ENCODE measurements at regions not wholly inside any gene's neighbourhood (a gene's known extent, or its start where the extent isn't known, plus 50 kb on each side); places are given as distances from the start of the nearest gene placed in this dataset.

- Histone ChIP-seq H3K4me3 (no peak overlapping the region), H3K27me3 (no peaks in the 10 kb centered on the region), H3K36me3 (no peaks in the 10 kb centered on the region), H3K27ac (no peak overlapping the region), H3K9me3 (peaks cover 0 to 11% (median 6%) of the 10 kb centered on the region in 3 donors), H3K4me1 (no peaks in the 10 kb centered on the region)
- TF ChIP-seq, protein P1, sequence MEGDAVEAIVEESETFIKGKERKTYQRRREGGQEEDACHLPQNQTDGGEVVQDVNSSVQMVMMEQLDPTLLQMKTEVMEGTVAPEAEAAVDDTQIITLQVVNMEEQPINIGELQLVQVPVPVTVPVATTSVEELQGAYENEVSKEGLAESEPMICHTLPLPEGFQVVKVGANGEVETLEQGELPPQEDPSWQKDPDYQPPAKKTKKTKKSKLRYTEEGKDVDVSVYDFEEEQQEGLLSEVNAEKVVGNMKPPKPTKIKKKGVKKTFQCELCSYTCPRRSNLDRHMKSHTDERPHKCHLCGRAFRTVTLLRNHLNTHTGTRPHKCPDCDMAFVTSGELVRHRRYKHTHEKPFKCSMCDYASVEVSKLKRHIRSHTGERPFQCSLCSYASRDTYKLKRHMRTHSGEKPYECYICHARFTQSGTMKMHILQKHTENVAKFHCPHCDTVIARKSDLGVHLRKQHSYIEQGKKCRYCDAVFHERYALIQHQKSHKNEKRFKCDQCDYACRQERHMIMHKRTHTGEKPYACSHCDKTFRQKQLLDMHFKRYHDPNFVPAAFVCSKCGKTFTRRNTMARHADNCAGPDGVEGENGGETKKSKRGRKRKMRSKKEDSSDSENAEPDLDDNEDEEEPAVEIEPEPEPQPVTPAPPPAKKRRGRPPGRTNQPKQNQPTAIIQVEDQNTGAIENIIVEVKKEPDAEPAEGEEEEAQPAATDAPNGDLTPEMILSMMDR (IDR thresholded peaks at IDR 0.05), result no peak
- TF ChIP-seq POLR2A (IDR thresholded peaks at IDR 0.05), result no peak
- DNase-seq, result no peak
- intact Hi-C loops (cut with DNase I), result no loop called here
- WGBS, 2 donors, result 55 to 80% methylated on average over 1 to 5 of the region's 5 CpGs
These were observed 226.4 kb upstream of the MYT1L start for GRCh38 chr2:2557475-2557874.

DNA sequence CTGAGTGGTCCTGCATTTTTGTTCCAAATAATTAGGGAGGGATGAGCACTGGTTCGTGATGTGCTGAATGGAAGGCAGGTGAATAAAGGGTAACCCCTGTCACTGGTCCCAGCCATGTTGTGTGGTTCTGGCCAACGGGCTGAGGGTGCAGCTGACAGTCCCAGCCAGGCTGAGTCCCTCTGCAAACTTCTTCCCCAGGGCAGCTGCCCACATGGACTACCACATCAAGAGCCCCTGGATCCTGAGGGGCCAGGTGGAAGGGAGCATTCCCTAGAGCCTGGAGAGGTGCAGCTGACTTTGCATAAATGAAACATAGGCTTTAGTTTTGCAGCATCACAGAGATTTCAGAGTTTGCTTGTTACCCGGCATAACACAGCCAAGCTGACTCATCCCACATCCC lies 219.8 kb upstream of the MYT1L start:
- no peak for TF ChIP-seq POLR2A (IDR thresholded peaks at IDR 0.05)
- TF ChIP-seq, protein P1 (IDR thresholded peaks at IDR 0.05), result no peak
- no peak overlapping the region for H3K4me3 ChIP-seq
- 40 to 64% methylated on average over 2 to 3 of the region's 3 CpGs for WGBS, 2 donors
- H3K27ac ChIP-seq, result no peak overlapping the region
- intact Hi-C loops (cut with DNase I), result no loop called here
- no peaks in the 10 kb centered on the region for H3K27me3 ChIP-seq
- no peak for DNase-seq
- H3K9me3 ChIP-seq, result peaks cover 0 to 16% (median 11%) of the 10 kb centered on the region in 3 donors
- H3K36me3 ChIP-seq, result no peaks in the 10 kb centered on the region
- no peaks in the 10 kb centered on the region for H3K4me1 ChIP-seq

DNA sequence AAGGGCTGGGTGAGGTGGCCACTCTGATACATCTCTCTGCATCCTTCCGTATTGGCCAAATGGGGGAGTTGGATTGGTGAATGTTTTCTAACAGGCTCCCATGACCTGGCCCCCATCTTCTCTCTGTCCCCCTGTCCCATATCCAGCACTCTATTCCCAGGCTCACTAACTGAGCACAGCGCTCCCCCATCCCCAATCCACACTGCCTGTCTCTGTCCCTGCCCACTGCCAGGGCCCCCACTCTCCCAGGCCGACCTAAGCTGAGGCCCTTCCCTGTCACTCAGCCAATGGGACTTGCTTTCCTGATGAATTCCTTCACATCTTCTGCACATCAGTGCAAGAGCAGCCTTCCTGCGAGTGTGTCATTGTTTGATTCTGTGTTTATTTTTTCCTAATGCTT lies 216.8 kb upstream of the MYT1L start:
- TF ChIP-seq POLR2A (IDR thresholded peaks at IDR 0.05), result no peak
- TF ChIP-seq, protein P1 (IDR thresholded peaks at IDR 0.05), result no peak
- no peak for DNase-seq
- H3K27ac ChIP-seq, result no peak overlapping the region
- WGBS, 2 donors, result 48 to 54% methylated on average over 3 to 4 of the region's 4 CpGs
- H3K4me1 ChIP-seq, result no peaks in the 10 kb centered on the region
- H3K36me3 ChIP-seq, result no peaks in the 10 kb centered on the region
- H3K4me3 ChIP-seq, result no peak overlapping the region
- intact Hi-C loops (cut with DNase I), result no loop called here
- no peaks in the 10 kb centered on the region for H3K27me3 ChIP-seq
- peaks cover 0 to 9% (median 9%) of the 10 kb centered on the region in 3 donors for H3K9me3 ChIP-seq

DNA sequence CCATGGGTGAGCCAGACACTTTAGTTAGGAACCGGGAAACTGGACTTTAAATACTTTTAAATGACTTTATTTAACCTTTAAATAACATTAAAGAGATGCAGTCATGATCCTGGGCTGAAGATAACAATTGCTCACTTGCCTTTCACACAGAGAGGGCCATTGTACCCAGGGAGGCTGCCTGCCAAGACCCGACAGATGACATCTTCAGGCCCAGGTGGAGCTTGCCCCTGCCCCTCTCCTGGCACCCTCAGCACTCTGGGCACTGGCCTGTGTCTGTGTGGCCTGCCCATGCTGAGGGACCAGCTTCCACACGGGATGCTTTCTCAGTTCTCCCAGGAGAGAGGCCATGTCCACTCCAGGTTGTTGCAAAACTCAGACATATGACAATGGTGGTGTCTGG lies 216.4 kb upstream of the MYT1L start:
- WGBS, 2 donors, result 66 to 68% methylated on average over 3 of the region's 3 CpGs
- no peak for DNase-seq
- intact Hi-C loops (cut with DNase I), result no loop called here

DNA sequence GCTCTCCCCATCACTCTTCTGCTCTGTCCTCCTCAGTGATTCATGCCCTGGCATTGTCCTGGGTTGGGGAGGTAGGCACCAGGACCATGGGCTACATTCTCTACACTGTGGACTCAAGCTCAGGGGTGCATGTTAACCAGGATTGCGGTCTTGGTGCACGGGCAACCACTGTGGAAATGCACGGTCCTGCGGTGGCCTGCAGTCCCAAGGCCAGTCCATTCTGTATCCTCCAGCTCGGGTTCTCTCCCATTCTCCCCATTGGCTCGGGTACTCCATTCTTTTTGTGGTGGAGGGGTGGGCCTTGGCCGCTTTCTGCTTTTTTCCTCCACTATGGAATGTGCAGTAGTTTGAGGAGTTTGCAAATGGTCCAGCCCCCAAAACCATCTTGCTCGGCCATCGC lies 215.0 kb upstream of the MYT1L start:
- H3K36me3 ChIP-seq, result no peaks in the 10 kb centered on the region
- H3K27ac ChIP-seq, result no peak overlapping the region
- no peaks in the 10 kb centered on the region for H3K27me3 ChIP-seq
- intact Hi-C loops (cut with DNase I), result no loop called here
- H3K4me3 ChIP-seq, result no peak overlapping the region
- 89 to 94% methylated on average over 5 to 9 of the region's 9 CpGs for WGBS, 2 donors
- TF ChIP-seq, protein P1 (IDR thresholded peaks at IDR 0.05), result no peak
- TF ChIP-seq POLR2A (IDR thresholded peaks at IDR 0.05), result no peak
- H3K4me1 ChIP-seq, result no peaks in the 10 kb centered on the region
- no peak for DNase-seq
- H3K9me3 ChIP-seq, result no peaks in the 10 kb centered on the region

More for the DNA sequence above, 216.4 kb upstream of the MYT1L start:
- TF ChIP-seq, protein P1 (IDR thresholded peaks at IDR 0.05), result no peak
- TF ChIP-seq POLR2A (IDR thresholded peaks at IDR 0.05), result no peak
- H3K27me3 ChIP-seq, result no peaks in the 10 kb centered on the region
- no peak overlapping the region for H3K4me3 ChIP-seq
- H3K4me1 ChIP-seq, result no peaks in the 10 kb centered on the region
- H3K27ac ChIP-seq, result no peak overlapping the region
- H3K9me3 ChIP-seq, result peaks cover 0 to 5% (median 5%) of the 10 kb centered on the region in 3 donors
- no peaks in the 10 kb centered on the region for H3K36me3 ChIP-seq
